B cell (primary cell): ENCODE measurements at regions not wholly inside any gene's neighbourhood (a gene's known extent, or its start where the extent isn't known, plus 50 kb on each side); places are given as distances from the start of the nearest gene placed in this dataset.

Source experiments
- ATAC-seq: fragments of 200-7000 bp; cut with Tn5 transposase; one replicate; pipeline ENCODE4 v1.10.0; 2021; ENCODE audit warnings: low read depth, mild to moderate bottlenecking, moderate number of reproducible peaks, moderate library complexity
- CTCF ChIA-PET: fragments of 350-600 bp; sonication (Branson Sonifier 250); formaldehyde crosslinking; loops from one replicate; lab custom pipeline; 2021; ENCODE audit warnings: antibody characterized with exemption, inconsistent platforms; lab: Charles Lee
- POLR2A ChIA-PET: fragments of 350-600 bp; sonication (Branson Sonifier 250); formaldehyde crosslinking; loops from one replicate; lab custom pipeline; 2021; ENCODE audit warnings: antibody characterized with exemption; lab: Charles Lee
- DNase-seq: peaks from one replicate; pipeline ENCODE4 v3.0.0; 2013
- H2AFZ ChIP-seq: 2 replicates; pipeline ENCODE4 v1.6.1; 2012; ENCODE audit warnings: mild to moderate bottlenecking, low read depth, low read length; ENCODE audit not compliant: insufficient read depth, poor library complexity, severe bottlenecking
- H3K27ac ChIP-seq, 2 donors: 1 replicate in 1 of 2; 2 replicates in 1 of 2; pipeline ENCODE4 v1.5.1; 2012 to 2013; ENCODE audit warnings: low read length in 2 of 2, mild to moderate bottlenecking in 2 of 2, moderate library complexity in 1 of 2
- H3K27me3 ChIP-seq, 4 experiments: fragments of 200-600 bp in 1 of 4; sonication (generic) in 1 of 4; replicated peaks in 1 of 4; 1 replicate in 2 of 4; 2 replicates in 2 of 4; pipeline versions ENCODE4 v1.6.1 to v1.7.0; 2013 to 2016; ENCODE audit warnings: low read length in 3 of 4, mild to moderate bottlenecking in 2 of 4, mixed read lengths in 1 of 4, moderate library complexity in 1 of 4; ENCODE audit not compliant: insufficient read depth in 4 of 4, control insufficient read depth in 3 of 4; ENCODE audit errors: control extremely low read depth in 1 of 4
- H3K36me3 ChIP-seq, 2 experiments: replicated peaks in 1 of 2; 1 replicate in 1 of 2; 2 replicates in 1 of 2; pipeline versions ENCODE4 v1.6.1 to v1.7.1; 2013; ENCODE audit warnings: low read length in 1 of 2; ENCODE audit not compliant: insufficient read depth in 2 of 2, control insufficient read depth in 1 of 2; ENCODE audit errors: control extremely low read depth in 1 of 2, extremely low read depth in 1 of 2
- H3K4me1 ChIP-seq, 2 donors: fragments of 200-600 bp in 1 of 2; sonication (generic) in 1 of 2; 1 replicate in 1 of 2; 2 replicates in 1 of 2; pipeline versions ENCODE4 v1.5.1 to v1.6.1; 2013 to 2017; ENCODE audit warnings: low read length in 2 of 2; ENCODE audit not compliant: control insufficient read depth in 2 of 2, insufficient read depth in 2 of 2
- H3K4me2 ChIP-seq: replicated peaks from 2 replicates; pipeline ENCODE3; 2012; ENCODE audit warnings: mild to moderate bottlenecking, low read depth, low read length; ENCODE audit not compliant: poor library complexity, severe bottlenecking
- H3K4me3 ChIP-seq, 5 experiments: fragments of 200-600 bp in 1 of 5; sonication (generic) in 1 of 5; 1 replicate in 3 of 5; 2 replicates in 2 of 5; pipeline versions ENCODE4 v1.5.1 to v1.7.0; 2011 to 2016; ENCODE audit warnings: low read length in 4 of 5, mild to moderate bottlenecking in 4 of 5, low read depth in 2 of 5, control low read depth in 1 of 5, moderate library complexity in 1 of 5; ENCODE audit not compliant: insufficient read depth in 1 of 5; ENCODE audit errors: control extremely low read depth in 1 of 5, extremely low read depth in 1 of 5
- H3K79me2 ChIP-seq: fragments of 200-600 bp; sonication (generic); one replicate; pipeline ENCODE4 v1.6.0; 2016; ENCODE audit warnings: low read length; ENCODE audit not compliant: control insufficient read depth, insufficient read depth
- H3K9ac ChIP-seq: fragments of 200-600 bp; sonication (generic); 2 replicates; pipeline ENCODE4 v1.6.1; 2017; ENCODE audit warnings: mild to moderate bottlenecking, low read length, moderate library complexity
- H3K9me3 ChIP-seq, 3 donors: one replicate each; pipeline versions ENCODE4 v1.6.1 to v1.7.1; 2013; ENCODE audit warnings: low read length in 2 of 3; ENCODE audit not compliant: control insufficient read depth in 2 of 3, insufficient read depth in 1 of 3; ENCODE audit errors: control extremely low read depth in 1 of 3
- H4K20me1 ChIP-seq: 2 replicates; pipeline ENCODE4 v1.6.0; 2012; ENCODE audit warnings: mild to moderate bottlenecking, low read length; ENCODE audit not compliant: insufficient read depth, control insufficient read depth, poor library complexity, severe bottlenecking
- H3K27ac Mint-ChIP-seq: one replicate; pipeline ENCODE4 v1.8.0; 2021; ENCODE audit warnings: mixed read lengths
- H3K27me3 Mint-ChIP-seq: one replicate; pipeline ENCODE4 v1.8.0; 2021; ENCODE audit warnings: mixed read lengths
- H3K4me1 Mint-ChIP-seq: one replicate; pipeline ENCODE4 v1.8.0; 2021; ENCODE audit warnings: mixed read lengths
- H3K4me3 Mint-ChIP-seq: one replicate; pipeline ENCODE4 v1.8.0; 2021; ENCODE audit warnings: mixed read lengths
- H3K9me3 Mint-ChIP-seq: one replicate; pipeline ENCODE4 v1.8.0; 2022; ENCODE audit warnings: mixed read lengths; ENCODE audit not compliant: insufficient read depth
- CTCF ChIP-seq: fragments of 200-600 bp; IDR thresholded peaks from one replicate; pipeline ENCODE4 v1.8.0; 2022; ENCODE audit warnings: antibody characterized with exemption, mild to moderate bottlenecking
- EZH2 ChIP-seq: IDR thresholded peaks from 2 replicates; pipeline ENCODE4 v1.6.1; 2012; ENCODE audit warnings: borderline replicate concordance, low read depth, mild to moderate bottlenecking, moderate library complexity, low read length; ENCODE audit not compliant: insufficient read depth, poor library complexity, severe bottlenecking
- WGBS: methylation state at CpG from one replicate; pipeline ENCODE4 v1.1.5; 2013; ENCODE audit warnings: missing lambda C conversion rate; ENCODE audit not compliant: insufficient coverage; 5-methylcytosine and 5-hydroxymethylcytosine counted together
- intact Hi-C: fragments of 100-400 bp; cut with micrococcal nuclease; formaldehyde crosslinking; loops from one replicate; pipeline ENCODE4 v1.10.0; 2022

GRCh38 chr12:43208627-43209026 lies 343.4 kb downstream of the ADAMTS20 start:
- H3K4me3 ChIP-seq = no peak overlapping the region
- H3K4me3 Mint-ChIP-seq = no peak overlapping the region
- ChIA-PET POLR2A (no interaction called here), CTCF (no interaction called here)
- no peaks in the 10 kb centered on the region for H3K9me3 ChIP-seq
- no peak overlapping the region for H2AFZ ChIP-seq
- TF ChIP-seq EZH2 = no peak
- TF ChIP-seq CTCF = no peak
- H3K27ac ChIP-seq = no peak overlapping the region
- H3K27me3 Mint-ChIP-seq = no peaks in the 10 kb centered on the region
- intact Hi-C loops = no loop called here
- H3K79me2 ChIP-seq = no peaks in the 10 kb centered on the region
- H3K27me3 ChIP-seq = no peaks in the 10 kb centered on the region
- H3K27ac Mint-ChIP-seq = no peak overlapping the region
- H3K4me1 ChIP-seq = peaks cover 14 to 17% of the 10 kb centered on the region in 2 donors
- no peak for ATAC-seq
- no peak for DNase-seq
- no peaks in the 10 kb centered on the region for H3K9me3 Mint-ChIP-seq
- H3K36me3 ChIP-seq = no peaks in the 10 kb centered on the region
- 72% methylated on average over 2 of the region's 3 CpGs for WGBS
- H4K20me1 ChIP-seq = no peaks in the 10 kb centered on the region
- no peak overlapping the region for H3K4me2 ChIP-seq
- no peak overlapping the region for H3K9ac ChIP-seq
- H3K4me1 Mint-ChIP-seq = peaks cover 18% of the 10 kb centered on the region

- no peak for DNase-seq
- POLR2A ChIA-PET = no interaction called here
- intact Hi-C loops = no loop called here
- Histone ChIP-seq H3K9ac (no peak overlapping the region), H3K4me1 (peaks cover 14 to 17% of the 10 kb centered on the region in 2 donors), H3K27me3 (no peaks in the 10 kb centered on the region), H3K36me3 (no peaks in the 10 kb centered on the region), H4K20me1 (no peaks in the 10 kb centered on the region), H3K9me3 (no peaks in the 10 kb centered on the region), H3K27ac (no peak overlapping the region), H2AFZ (peak overlapping the region; percentile 12), H3K4me2 (no peak overlapping the region), H3K4me3 (no peak overlapping the region), H3K79me2 (no peaks in the 10 kb centered on the region)
- no peaks in the 10 kb centered on the region for H3K9me3 Mint-ChIP-seq
- no peak overlapping the region for H3K4me3 Mint-ChIP-seq
- CTCF ChIA-PET = no interaction called here
- 100% methylated on average over 2 of the region's 5 CpGs for WGBS
- ATAC-seq = no peak
- no peak overlapping the region for H3K27ac Mint-ChIP-seq
- peaks cover 18% of the 10 kb centered on the region for H3K4me1 Mint-ChIP-seq
- TF ChIP-seq EZH2 (no peak), CTCF (no peak)
- H3K27me3 Mint-ChIP-seq = no peaks in the 10 kb centered on the region
Observed at GRCh38 chr12:43208221-43208620, 343.8 kb downstream of the ADAMTS20 start.
